Activated CD8-positive, alpha-beta T cell treated with anti-CD3 and anti-CD28 coated beads for 36 hours (primary cell): ENCODE measurements at regions not wholly inside any gene's neighbourhood (a gene's known extent, or its start where the extent isn't known, plus 50 kb on each side); places are given as distances from the start of the nearest gene placed in this dataset.

Experiments used
- ATAC-seq: fragments of 200-7000 bp; cut with Tn5 transposase; one replicate; pipeline ENCODE4 v1.10.0; 2021; ENCODE audit warnings: mild to moderate bottlenecking, moderate library complexity
- CTCF ChIA-PET: fragments of 350-600 bp; sonication (Branson Sonifier 250); formaldehyde crosslinking; loops from one replicate; lab custom pipeline; 2021; ENCODE audit warnings: antibody characterized with exemption; lab: Charles Lee
- POLR2A ChIA-PET: fragments of 350-600 bp; sonication (Branson Sonifier 250); formaldehyde crosslinking; loops from one replicate; lab custom pipeline; 2021; ENCODE audit warnings: antibody characterized with exemption; lab: Charles Lee
- DNase-seq: peaks from one replicate; pipeline ENCODE4 v3.0.0-alpha.2; 2020
- H3K27ac Mint-ChIP-seq: one replicate; pipeline ENCODE4 v1.8.0; 2021; ENCODE audit warnings: mild to moderate bottlenecking, mixed read lengths
- H3K27me3 Mint-ChIP-seq: one replicate; pipeline ENCODE4 v1.8.0; 2021; ENCODE audit warnings: mixed read lengths
- H3K36me3 Mint-ChIP-seq: one replicate; pipeline ENCODE4 v1.8.0; 2021; ENCODE audit warnings: low read depth, mixed read lengths
- H3K4me1 Mint-ChIP-seq: one replicate; pipeline ENCODE4 v1.8.0; 2021; ENCODE audit warnings: low read depth, mixed read lengths
- H3K4me3 Mint-ChIP-seq: one replicate; pipeline ENCODE4 v1.8.0; 2021; ENCODE audit warnings: mild to moderate bottlenecking, moderate library complexity, mixed read lengths
- H3K9me3 Mint-ChIP-seq: one replicate; pipeline ENCODE4 v1.8.0; 2021; ENCODE audit warnings: mixed read lengths
- CTCF ChIP-seq: fragments of 200-600 bp; IDR thresholded peaks from one replicate; pipeline ENCODE4 v1.8.0; 2022; ENCODE audit warnings: antibody characterized with exemption, mild to moderate bottlenecking
- intact Hi-C: fragments of 100-400 bp; cut with micrococcal nuclease; formaldehyde crosslinking; loops from one replicate; pipeline ENCODE4 v1.10.0; 2022

DNA sequence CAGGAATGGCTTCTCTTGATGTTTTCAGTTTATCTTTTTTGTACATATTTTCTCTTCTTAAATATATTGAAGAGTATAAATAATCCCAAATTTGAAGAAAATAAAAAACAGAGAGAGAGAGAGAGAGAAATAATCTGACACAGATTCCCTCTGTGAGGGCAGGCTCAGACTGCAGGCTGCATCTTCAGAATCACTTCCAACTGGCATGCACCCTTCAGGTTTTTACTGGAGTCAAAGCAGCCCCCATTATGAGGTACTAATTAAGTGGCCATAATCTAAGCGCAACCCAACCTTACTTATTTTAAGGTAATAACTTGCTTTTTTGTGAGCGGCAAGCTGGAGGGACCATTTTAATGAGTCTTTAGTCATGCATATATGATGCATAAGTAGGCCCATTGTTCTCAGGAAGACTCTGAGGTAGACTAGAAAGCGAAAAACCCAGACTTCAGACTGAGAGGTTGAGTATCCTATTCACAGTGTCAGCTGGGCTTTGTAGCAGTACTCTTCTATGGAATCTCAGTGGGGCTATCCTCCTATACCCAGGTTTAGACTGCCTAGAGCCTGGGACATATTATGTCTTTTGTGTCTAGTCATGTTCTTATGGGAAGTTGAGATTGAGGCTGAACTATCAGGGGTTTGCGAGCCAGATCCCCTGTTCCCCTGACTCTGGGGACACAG is 167.4 kb downstream of the SP3 start:
- POLR2A ChIA-PET = interaction anchor here (0.6 kb wide), 1 partner anchor 124 kb away, joined by 3 read pairs; no protein-coding TSS in a partner anchor
- no peaks in the 10 kb centered on the region for H3K36me3 Mint-ChIP-seq
- no peak overlapping the region for H3K27ac Mint-ChIP-seq
- DNase-seq (no peak), ATAC-seq (no peak)
- TF ChIP-seq CTCF = no peak
- H3K4me3 Mint-ChIP-seq = no peak overlapping the region
- H3K4me1 Mint-ChIP-seq = no peaks in the 10 kb centered on the region
- intact Hi-C loops = no loop called here
- CTCF ChIA-PET = no interaction called here
- no peaks in the 10 kb centered on the region for H3K9me3 Mint-ChIP-seq
- peaks cover 2% of the 10 kb centered on the region for H3K27me3 Mint-ChIP-seq

- ChIA-PET CTCF (no interaction called here), POLR2A (no interaction called here)
- intact Hi-C loops = no loop called here
- DNase-seq (no peak), ATAC-seq (no peak)
- Mint-ChIP-seq H3K27ac (no peak overlapping the region), H3K4me1 (no peaks in the 10 kb centered on the region), H3K27me3 (no peaks in the 10 kb centered on the region), H3K4me3 (no peak overlapping the region), H3K9me3 (no peaks in the 10 kb centered on the region), H3K36me3 (no peaks in the 10 kb centered on the region)
- TF ChIP-seq CTCF = no peak
These were observed 162.7 kb downstream of the SP3 start for GRCh38 chr2:173802518-173802917.

- POLR2A ChIA-PET = no interaction called here
- intact Hi-C loops = no loop called here
- H3K4me3 Mint-ChIP-seq = no peak overlapping the region
- no peaks in the 10 kb centered on the region for H3K27me3 Mint-ChIP-seq
- H3K27ac Mint-ChIP-seq = no peak overlapping the region
- H3K9me3 Mint-ChIP-seq = no peaks in the 10 kb centered on the region
- CTCF ChIA-PET = no interaction called here
- no peak for ATAC-seq
- no peaks in the 10 kb centered on the region for H3K36me3 Mint-ChIP-seq
- H3K4me1 Mint-ChIP-seq = no peaks in the 10 kb centered on the region
- TF ChIP-seq CTCF = no peak
- no peak for DNase-seq
These were observed 161.7 kb downstream of the SP3 start for GRCh38 chr2:173803449-173803848.

GRCh38 chr2:173806761-173807160 is 158.4 kb downstream of the SP3 start:
- ATAC-seq (no peak), DNase-seq (no peak)
- TF ChIP-seq CTCF = no peak
- H3K9me3 Mint-ChIP-seq = no peaks in the 10 kb centered on the region
- POLR2A ChIA-PET = no interaction called here
- intact Hi-C loops = no loop called here
- no peak overlapping the region for H3K4me3 Mint-ChIP-seq
- H3K27ac Mint-ChIP-seq = no peak overlapping the region
- H3K4me1 Mint-ChIP-seq = no peaks in the 10 kb centered on the region
- no peaks in the 10 kb centered on the region for H3K36me3 Mint-ChIP-seq
- CTCF ChIA-PET = no interaction called here
- H3K27me3 Mint-ChIP-seq = peaks cover 4% of the 10 kb centered on the region

- Mint-ChIP-seq H3K4me1 (no peaks in the 10 kb centered on the region), H3K36me3 (no peaks in the 10 kb centered on the region), H3K4me3 (no peak overlapping the region), H3K9me3 (no peaks in the 10 kb centered on the region), H3K27me3 (peaks cover 7% of the 10 kb centered on the region), H3K27ac (no peak overlapping the region)
- ATAC-seq (no peak), DNase-seq (no peak)
- POLR2A ChIA-PET = no interaction called here
- intact Hi-C loops = no loop called here
- CTCF ChIA-PET = no interaction called here
- TF ChIP-seq CTCF = no peak
These were observed 156.5 kb downstream of the SP3 start for GRCh38 chr2:173808718-173809117.
